Spinal cord (tissue), 9 donors: ENCODE measurements at regions not wholly inside any gene's neighbourhood (a gene's known extent, or its start where the extent isn't known, plus 50 kb on each side); places are given as distances from the start of the nearest gene placed in this dataset.
"Not testable (repeated sequence)": the region's sequence is repeated elsewhere in the genome, so short reads cannot be mapped to it uniquely, and the experiment has no call there.

ENCODE experiments used
- DNase-seq, 6 donors: peaks; one replicate each; pipeline versions ENCODE4 v3.0.0 to v3.0.0-alpha.2; 2013 to 2015; ENCODE audit warnings: low spot score in 6 of 6, low read depth in 4 of 6
- H3K27ac ChIP-seq: one replicate; pipeline ENCODE4 v1.5.1; 2013; ENCODE audit warnings: low read depth, low read length, control low read depth
- H3K27me3 ChIP-seq: one replicate; pipeline ENCODE4 v1.6.1; 2013; ENCODE audit warnings: low read length; ENCODE audit not compliant: control insufficient read depth, insufficient read depth
- H3K36me3 ChIP-seq: one replicate; pipeline ENCODE4 v1.6.1; 2013; ENCODE audit warnings: low read length; ENCODE audit not compliant: control insufficient read depth, insufficient read depth
- H3K4me1 ChIP-seq: one replicate; pipeline ENCODE4 v1.6.1; 2013; ENCODE audit warnings: low read length; ENCODE audit not compliant: control insufficient read depth, insufficient read depth
- H3K4me3 ChIP-seq: one replicate; pipeline ENCODE4 v1.5.1; 2013; ENCODE audit warnings: low read depth, low read length, control low read depth
- H3K9me3 ChIP-seq: one replicate; pipeline ENCODE4 v1.6.1; 2013; ENCODE audit warnings: low read length; ENCODE audit not compliant: control insufficient read depth, insufficient read depth
- WGBS: methylation state at CpG from one replicate; pipeline ENCODE4 v1.1.5; 2013; ENCODE audit warnings: missing lambda C conversion rate; ENCODE audit not compliant: insufficient coverage; 5-methylcytosine and 5-hydroxymethylcytosine counted together
- donor health status: healthy.

- no peak for DNase-seq
- Histone ChIP-seq H3K27ac (no peak overlapping the region), H3K4me1 (no peaks in the 10 kb centered on the region), H3K27me3 (no peaks in the 10 kb centered on the region), H3K4me3 (no peak overlapping the region), H3K9me3 (no peaks in the 10 kb centered on the region), H3K36me3 (no peaks in the 10 kb centered on the region)
Measured at GRCh38 chr4:151584101-151584500, 175.1 kb downstream of the FHIP1A start.

- H3K4me1 ChIP-seq, H3K9me3 ChIP-seq, DNase-seq, H3K4me3 ChIP-seq, H3K36me3 ChIP-seq, H3K27me3 ChIP-seq, H3K27ac ChIP-seq: not testable (repeated sequence)
- no CpG with 5 or more reads among the region's 1 CpG for WGBS
Measured at GRCh38 chr4:151595629-151596028, 165.2 kb downstream of the GATB start.

- H3K36me3 ChIP-seq, H3K9me3 ChIP-seq, H3K4me1 ChIP-seq, H3K27me3 ChIP-seq, H3K4me3 ChIP-seq, DNase-seq, H3K27ac ChIP-seq: not testable (repeated sequence)
- 82% methylated on average over 8 of the region's 8 CpGs for WGBS
Measured at GRCh38 chr4:151597691-151598090, 163.1 kb downstream of the GATB start.

DNA sequence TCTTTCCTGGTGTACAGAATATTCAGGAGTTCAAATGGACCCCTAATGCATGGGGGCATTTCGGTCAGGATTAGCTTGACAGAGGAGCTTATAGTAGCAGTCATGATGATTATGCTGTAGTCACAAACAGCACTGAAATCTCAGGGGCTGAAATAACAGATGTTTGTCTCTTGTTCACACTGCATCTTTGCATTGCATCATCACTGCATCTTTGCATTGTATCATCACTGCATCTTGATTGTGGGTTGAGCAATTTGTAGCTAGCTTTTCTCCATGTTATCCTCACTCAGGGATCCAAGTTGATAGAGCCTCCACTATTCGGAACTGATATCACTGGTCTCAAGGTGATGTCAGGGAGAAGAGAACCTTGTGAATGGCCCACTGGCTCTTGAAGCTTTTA is 160.9 kb downstream of the GATB start:
- Histone ChIP-seq H3K27ac (no peak overlapping the region), H3K9me3 (no peaks in the 10 kb centered on the region), H3K27me3 (no peaks in the 10 kb centered on the region), H3K4me1 (no peaks in the 10 kb centered on the region), H3K4me3 (no peak overlapping the region), H3K36me3 (no peaks in the 10 kb centered on the region)
- no peak for DNase-seq
- 100% methylated on average over 2 of the region's 2 CpGs for WGBS

GRCh38 chr4:151600432-151600831 is 160.4 kb downstream of the GATB start:
- no peaks in the 10 kb centered on the region for H3K27me3 ChIP-seq
- no peaks in the 10 kb centered on the region for H3K36me3 ChIP-seq
- no peak overlapping the region for H3K27ac ChIP-seq
- H3K4me1 ChIP-seq: no peaks in the 10 kb centered on the region
- 83% methylated on average over 2 of the region's 3 CpGs for WGBS
- H3K9me3 ChIP-seq: no peaks in the 10 kb centered on the region
- no peak overlapping the region for H3K4me3 ChIP-seq
- no peak for DNase-seq

- H3K36me3 ChIP-seq: no peaks in the 10 kb centered on the region
- no peaks in the 10 kb centered on the region for H3K9me3 ChIP-seq
- no peak for DNase-seq
- H3K4me1 ChIP-seq: no peaks in the 10 kb centered on the region
- H3K4me3 ChIP-seq: no peak overlapping the region
- 56% methylated on average over 1 of the region's 2 CpGs for WGBS
- H3K27me3 ChIP-seq: no peaks in the 10 kb centered on the region
- H3K27ac ChIP-seq: no peak overlapping the region
Measured at GRCh38 chr4:151603377-151603776, 157.4 kb downstream of the GATB start.

GRCh38 chr4:151604238-151604637 is 156.6 kb downstream of the GATB start:
- no peak overlapping the region for H3K4me3 ChIP-seq
- H3K27ac ChIP-seq: no peak overlapping the region
- DNase-seq: no peak
- no peaks in the 10 kb centered on the region for H3K4me1 ChIP-seq
- no peaks in the 10 kb centered on the region for H3K36me3 ChIP-seq
- no peaks in the 10 kb centered on the region for H3K27me3 ChIP-seq
- H3K9me3 ChIP-seq: no peaks in the 10 kb centered on the region
- 82% methylated on average over 5 of the region's 5 CpGs for WGBS

- Histone ChIP-seq H3K27me3 (no peaks in the 10 kb centered on the region), H3K27ac (no peak overlapping the region), H3K4me1 (no peaks in the 10 kb centered on the region), H3K9me3 (no peaks in the 10 kb centered on the region), H3K36me3 (no peaks in the 10 kb centered on the region), H3K4me3 (no peak overlapping the region)
- WGBS: 80% methylated on average over 1 of the region's 2 CpGs
- DNase-seq: no peak
Measured at GRCh38 chr4:151605215-151605614, 155.6 kb downstream of the GATB start.

GRCh38 chr4:151606061-151606460 is 154.7 kb downstream of the GATB start:
- H3K4me1 ChIP-seq: no peaks in the 10 kb centered on the region
- WGBS: 55% methylated on average over 2 of the region's 5 CpGs

DNA sequence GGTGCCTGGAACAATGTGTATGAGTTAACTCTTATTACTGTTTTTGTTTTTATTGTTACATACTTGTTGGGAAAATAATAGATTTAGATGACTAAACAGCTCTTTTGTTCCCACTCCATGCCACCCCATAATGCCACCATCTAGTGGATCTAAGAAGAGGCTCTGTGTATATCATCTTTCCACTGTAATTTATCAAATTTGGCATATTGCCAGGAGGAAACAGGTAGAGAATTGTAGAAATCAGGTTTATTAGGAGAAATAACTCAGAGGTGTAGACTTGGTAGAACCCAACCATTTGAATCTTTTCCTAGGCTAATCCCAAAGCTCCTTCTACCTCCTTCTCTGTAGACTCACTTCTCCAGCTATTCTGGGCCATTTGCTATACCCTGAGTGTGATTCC is 150.6 kb downstream of the GATB start:
- no peaks in the 10 kb centered on the region for H3K9me3 ChIP-seq
- no peak overlapping the region for H3K4me3 ChIP-seq
- no peak overlapping the region for H3K27ac ChIP-seq
- DNase-seq: no peak
- H3K36me3 ChIP-seq: no peaks in the 10 kb centered on the region
- H3K4me1 ChIP-seq: no peaks in the 10 kb centered on the region
- no peaks in the 10 kb centered on the region for H3K27me3 ChIP-seq

More at GRCh38 chr4:151606061-151606460, 154.7 kb downstream of the GATB start:
- Histone ChIP-seq H3K9me3 (no peaks in the 10 kb centered on the region), H3K36me3 (no peaks in the 10 kb centered on the region), H3K4me3 (no peak overlapping the region), H3K27me3 (no peaks in the 10 kb centered on the region), H3K27ac (no peak overlapping the region)
- DNase-seq: no peak

GRCh38 chr4:151611960-151612359 is 148.8 kb downstream of the GATB start:
- H3K27me3 ChIP-seq: no peaks in the 10 kb centered on the region
- H3K27ac ChIP-seq: no peak overlapping the region
- DNase-seq: no peak

More at GRCh38 chr4:151611960-151612359, 148.8 kb downstream of the GATB start:
- Histone ChIP-seq H3K4me3 (no peak overlapping the region), H3K4me1 (no peaks in the 10 kb centered on the region), H3K9me3 (no peaks in the 10 kb centered on the region), H3K36me3 (no peaks in the 10 kb centered on the region)
